ENCODE measurements at regions not wholly inside any gene's neighbourhood (a gene's known extent, or its start where the extent isn't known, plus 50 kb on each side); places are given as distances from the start of the nearest gene placed in this dataset.

GRCh38 chr5:3201121-3201520 is 394.5 kb upstream of the IRX1 start:
- Histone ChIP-seq H3K4me2 (no peak overlapping the region), H3K27ac (ENCODE audit: low read depth in 2 of 2, low read length in 1 of 2) (no peak overlapping the region), H3K4me1 (ENCODE audit: control insufficient read depth in 1 of 2, insufficient read depth in 2 of 2, low read depth in 1 of 2, low read length in 1 of 2) (no peaks in the 10 kb centered on the region), H3F3A (replicated peaks; ENCODE audit: insufficient read depth) (no peaks in the 10 kb centered on the region), H3K79me2 (ENCODE audit: insufficient read depth) (no peaks in the 10 kb centered on the region), H3K9ac (no peak overlapping the region), H2AFZ (ENCODE audit: low read depth) (no peak overlapping the region), H3K9me2 (no peaks in the 10 kb centered on the region), H3K9me3 (no peaks in the 10 kb centered on the region), H4K20me1 (ENCODE audit: insufficient read depth) (no peaks in the 10 kb centered on the region), H3K27me3 (ENCODE audit: insufficient read depth) (peaks cover 11% of the 10 kb centered on the region; the same call in 1 of the 2 replicates), H3K4me3 (ENCODE audit: low read depth in 2 of 2, low read length in 1 of 2) (no peak overlapping the region), H3K36me3 (replicated peaks in 1 of 2; ENCODE audit: control insufficient read depth in 1 of 2, insufficient read depth in 2 of 2, low read length in 1 of 2) (no peaks in the 10 kb centered on the region)
- CTCF ChIA-PET: no interaction called here
- 18% methylated on average over 6 of the region's 8 CpGs for WGBS (ENCODE audit: low lambda C conversion rate)
- POLR2A ChIA-PET: no interaction called here
- DNase-seq: no peak
- TF ChIP-seq ELF1 (IDR thresholded peaks at IDR 0.05) (no peak), TAF1 (IDR thresholded peaks at IDR 0.05; ENCODE audit: borderline replicate concordance, low read depth, low read length) (no peak), USF1 (IDR thresholded peaks at IDR 0.05; ENCODE audit: borderline replicate concordance, low read depth) (no peak), YY1 (IDR thresholded peaks at IDR 0.05; ENCODE audit: low read depth) (no peak), MXI1 (IDR thresholded peaks at IDR 0.05; ENCODE audit: low read depth, low read length) (no peak), RCOR1 (IDR thresholded peaks at IDR 0.05; ENCODE audit: low read length) (no peak), GABPA (IDR thresholded peaks at IDR 0.05; ENCODE audit: low read depth) (no peak), GATA2 (CRISPR knock-in tag; IDR thresholded peaks at IDR 0.05) (no peak), TCF12 (IDR thresholded peaks at IDR 0.05) (no peak), RXRA (IDR thresholded peaks at IDR 0.05; ENCODE audit: borderline replicate concordance, low read depth) (no peak), FOXM1 (IDR thresholded peaks at IDR 0.05; ENCODE audit: low read depth) (no peak), SMC3 (IDR thresholded peaks at IDR 0.05; ENCODE audit: low read depth, low read length) (no peak), FOXJ3 (CRISPR knock-in tag; IDR thresholded peaks at IDR 0.05) (no peak)
- TF ChIP-seq, protein P1, sequence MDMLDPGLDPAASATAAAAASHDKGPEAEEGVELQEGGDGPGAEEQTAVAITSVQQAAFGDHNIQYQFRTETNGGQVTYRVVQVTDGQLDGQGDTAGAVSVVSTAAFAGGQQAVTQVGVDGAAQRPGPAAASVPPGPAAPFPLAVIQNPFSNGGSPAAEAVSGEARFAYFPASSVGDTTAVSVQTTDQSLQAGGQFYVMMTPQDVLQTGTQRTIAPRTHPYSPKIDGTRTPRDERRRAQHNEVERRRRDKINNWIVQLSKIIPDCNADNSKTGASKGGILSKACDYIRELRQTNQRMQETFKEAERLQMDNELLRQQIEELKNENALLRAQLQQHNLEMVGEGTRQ (IDR thresholded peaks at IDR 0.05; ENCODE audit: borderline replicate concordance, low read depth, low read length): no peak
- TF ChIP-seq, protein P2, sequence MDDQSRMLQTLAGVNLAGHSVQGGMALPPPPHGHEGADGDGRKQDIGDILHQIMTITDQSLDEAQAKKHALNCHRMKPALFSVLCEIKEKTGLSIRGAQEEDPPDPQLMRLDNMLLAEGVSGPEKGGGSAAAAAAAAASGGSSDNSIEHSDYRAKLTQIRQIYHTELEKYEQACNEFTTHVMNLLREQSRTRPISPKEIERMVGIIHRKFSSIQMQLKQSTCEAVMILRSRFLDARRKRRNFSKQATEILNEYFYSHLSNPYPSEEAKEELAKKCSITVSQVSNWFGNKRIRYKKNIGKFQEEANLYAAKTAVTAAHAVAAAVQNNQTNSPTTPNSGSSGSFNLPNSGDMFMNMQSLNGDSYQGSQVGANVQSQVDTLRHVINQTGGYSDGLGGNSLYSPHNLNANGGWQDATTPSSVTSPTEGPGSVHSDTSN (IDR thresholded peaks at IDR 0.05): no peak

- POLR2A ChIA-PET: no interaction called here
- H3K9me3 ChIP-seq: no peaks in the 10 kb centered on the region
- no peaks in the 10 kb centered on the region for H3K79me2 ChIP-seq (ENCODE audit: insufficient read depth)
- H3K27ac ChIP-seq (ENCODE audit: low read depth in 2 of 2, low read length in 1 of 2): no peak overlapping the region
- no peak overlapping the region for H2AFZ ChIP-seq (ENCODE audit: low read depth)
- no peaks in the 10 kb centered on the region for H3K4me1 ChIP-seq (ENCODE audit: control insufficient read depth in 1 of 2, insufficient read depth in 2 of 2, low read depth in 1 of 2, low read length in 1 of 2)
- H3F3A ChIP-seq (replicated peaks; ENCODE audit: insufficient read depth): no peaks in the 10 kb centered on the region
- H3K9me2 ChIP-seq: no peaks in the 10 kb centered on the region
- WGBS (ENCODE audit: low lambda C conversion rate): 3% methylated on average over 14 of the region's 15 CpGs
- H3K36me3 ChIP-seq (replicated peaks in 1 of 2; ENCODE audit: control insufficient read depth in 1 of 2, insufficient read depth in 2 of 2, low read length in 1 of 2): no peaks in the 10 kb centered on the region
- no peak for TF ChIP-seq ELF1 (IDR thresholded peaks at IDR 0.05)
- no peak for TF ChIP-seq GABPA (IDR thresholded peaks at IDR 0.05; ENCODE audit: low read depth)
- TF ChIP-seq, protein P3, sequence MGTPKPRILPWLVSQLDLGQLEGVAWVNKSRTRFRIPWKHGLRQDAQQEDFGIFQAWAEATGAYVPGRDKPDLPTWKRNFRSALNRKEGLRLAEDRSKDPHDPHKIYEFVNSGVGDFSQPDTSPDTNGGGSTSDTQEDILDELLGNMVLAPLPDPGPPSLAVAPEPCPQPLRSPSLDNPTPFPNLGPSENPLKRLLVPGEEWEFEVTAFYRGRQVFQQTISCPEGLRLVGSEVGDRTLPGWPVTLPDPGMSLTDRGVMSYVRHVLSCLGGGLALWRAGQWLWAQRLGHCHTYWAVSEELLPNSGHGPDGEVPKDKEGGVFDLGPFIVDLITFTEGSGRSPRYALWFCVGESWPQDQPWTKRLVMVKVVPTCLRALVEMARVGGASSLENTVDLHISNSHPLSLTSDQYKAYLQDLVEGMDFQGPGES (IDR thresholded peaks at IDR 0.05; ENCODE audit: low read depth, low read length): no peak
- TF ChIP-seq RCOR1 (IDR thresholded peaks at IDR 0.05; ENCODE audit: low read length): no peak
- no peak for DNase-seq
- H4K20me1 ChIP-seq (ENCODE audit: insufficient read depth): no peaks in the 10 kb centered on the region
- H3K4me3 ChIP-seq (ENCODE audit: low read depth in 2 of 2, low read length in 1 of 2): no peak overlapping the region
- CTCF ChIA-PET: no interaction called here
- peaks cover 16% of the 10 kb centered on the region; the same call in 1 of the 2 replicates for H3K27me3 ChIP-seq (ENCODE audit: insufficient read depth)
- no peak overlapping the region for H3K4me2 ChIP-seq
- H3K9ac ChIP-seq: no peak overlapping the region
Measured at GRCh38 chr5:3199962-3200755, 395.5 kb upstream of the IRX1 start.
